Endothelial cell of umbilical vein (primary cell): ENCODE measurements at regions not wholly inside any gene's neighbourhood (a gene's known extent, or its start where the extent isn't known, plus 50 kb on each side); places are given as distances from the start of the nearest gene placed in this dataset.
"Not testable (repeated sequence)": the region's sequence is repeated elsewhere in the genome, so short reads cannot be mapped to it uniquely, and the experiment has no call there.

Source experiments
- BruUV-seq: library from RNA; stranded (reverse); fragments of 400-500 nt; replicated peaks from 2 replicates; lab custom pipeline; 2021; lab: Mats Ljungman, UMichigan
- CTCF ChIA-PET: fragments of 300-600, 350-600 bp; sonication (Branson Sonifier 250); formaldehyde crosslinking; loops from one replicate; lab custom pipeline; 2021; ENCODE audit warnings: antibody characterized with exemption, inconsistent platforms; lab: Charles Lee
- POLR2A ChIA-PET: fragments of 300-600, 350-600 bp; sonication (Branson Sonifier 250); formaldehyde crosslinking; loops from one replicate; lab custom pipeline; 2021; ENCODE audit warnings: antibody characterized with exemption, inconsistent platforms; lab: Charles Lee
- DNase-seq: peaks from one replicate; pipeline ENCODE4 v3.0.0-alpha.2; 2011; ENCODE audit warnings: low read depth, low spot score
- FAIRE-seq: peaks from 2 replicates; lab custom pipeline; 2011; peaks lifted over from hg19 to GRCh38; lab: Jason Lieb, UNC
- H2AFZ ChIP-seq: 2 replicates; pipeline ENCODE4 v1.6.0; 2012; ENCODE audit warnings: low read depth, low read length, control low read depth, inconsistent platforms
- H3K27ac ChIP-seq: 2 replicates; pipeline ENCODE4 v1.5.1; 2011; ENCODE audit warnings: low read depth, mild to moderate bottlenecking, control low read depth, low read length, moderate library complexity; ENCODE audit not compliant: insufficient read depth
- H3K27me3 ChIP-seq, 2 experiments: 2 replicates each; pipeline versions ENCODE4 v1.6.0 to v1.6.1; 2011; ENCODE audit warnings: low read length in 2 of 2, mixed read lengths in 1 of 2; ENCODE audit not compliant: control insufficient read depth in 2 of 2, insufficient read depth in 2 of 2
- H3K36me3 ChIP-seq, 2 experiments: 2 replicates in 1 of 2; 3 replicates in 1 of 2; pipeline ENCODE4 v1.5.1; 2011; ENCODE audit warnings: low read length in 2 of 2, mild to moderate bottlenecking in 1 of 2, moderate library complexity in 1 of 2; ENCODE audit not compliant: control insufficient read depth in 2 of 2, insufficient read depth in 2 of 2; ENCODE audit errors: extremely low read depth in 1 of 2
- H3K4me1 ChIP-seq: 3 replicates; pipeline ENCODE4 v1.5.1; 2011; ENCODE audit warnings: mild to moderate bottlenecking, low read length; ENCODE audit not compliant: control insufficient read depth, insufficient read depth; ENCODE audit errors: extremely low read depth
- H3K4me2 ChIP-seq: 2 replicates; pipeline ENCODE4 v1.6.1; 2011; ENCODE audit warnings: low read length, control low read depth, mixed read lengths; ENCODE audit not compliant: insufficient read depth
- H3K4me3 ChIP-seq, 3 experiments: fragments of 200-600 bp in 1 of 3; sonication (generic), shearing (Covaris generic) in 1 of 3; replicated peaks in 1 of 3; 2 replicates each; pipeline ENCODE4 v1.5.1; 2011 to 2016; ENCODE audit warnings: control low read depth in 3 of 3, low read length in 3 of 3, mild to moderate bottlenecking in 2 of 3, inconsistent platforms in 1 of 3, low read depth in 1 of 3, moderate library complexity in 1 of 3; ENCODE audit not compliant: insufficient read depth in 1 of 3
- H3K79me2 ChIP-seq: 2 replicates; pipeline ENCODE4 v1.6.0; 2012; ENCODE audit warnings: low read length, inconsistent platforms; ENCODE audit not compliant: control insufficient read depth, insufficient read depth
- H3K9ac ChIP-seq: replicated peaks from 2 replicates; pipeline ENCODE3; 2011; ENCODE audit warnings: low read length, control low read depth; ENCODE audit not compliant: insufficient read depth; ENCODE audit errors: extremely low read depth
- H3K9me1 ChIP-seq: replicated peaks from 3 replicates; pipeline ENCODE4 v1.6.0; 2011; ENCODE audit warnings: mild to moderate bottlenecking, low read length; ENCODE audit not compliant: control insufficient read depth, insufficient read depth; ENCODE audit errors: extremely low read depth
- H3K9me3 ChIP-seq: replicated peaks from 2 replicates; pipeline ENCODE4 v1.5.1; 2012; ENCODE audit warnings: low read length, inconsistent platforms; ENCODE audit not compliant: control insufficient read depth, insufficient read depth
- H4K20me1 ChIP-seq: replicated peaks from 2 replicates; pipeline ENCODE3; 2011; ENCODE audit warnings: mild to moderate bottlenecking, low read length; ENCODE audit not compliant: control insufficient read depth, insufficient read depth; ENCODE audit errors: extremely low read depth
- EZH2 ChIP-seq: IDR thresholded peaks from 2 replicates; pipeline ENCODE4 v1.6.1; 2012; ENCODE audit warnings: borderline replicate concordance, low read depth, mild to moderate bottlenecking, moderate library complexity, low read length, inconsistent platforms; ENCODE audit not compliant: severe bottlenecking
- FOS ChIP-seq: IDR thresholded peaks from 2 replicates; pipeline ENCODE4 v1.6.1; 2011; ENCODE audit warnings: mild to moderate bottlenecking, low read length, moderate library complexity, borderline replicate concordance; ENCODE audit not compliant: insufficient read depth
- GATA2 ChIP-seq: IDR thresholded peaks from 2 replicates; pipeline ENCODE4 v1.7.0; 2011; ENCODE audit warnings: low read depth, mild to moderate bottlenecking, moderate library complexity, mixed read lengths, low read length; ENCODE audit not compliant: insufficient read length, insufficient read depth
- JUN ChIP-seq: IDR thresholded peaks from 2 replicates; pipeline ENCODE4 v1.6.1; 2011; ENCODE audit warnings: borderline replicate concordance, low read depth; ENCODE audit not compliant: insufficient read length, insufficient read depth
- MYC ChIP-seq: IDR thresholded peaks from one replicate; pipeline ENCODE4 v1.6.1; 2011; ENCODE audit warnings: mild to moderate bottlenecking, low read depth, low read length
- POLR2A ChIP-seq: IDR thresholded peaks from 2 replicates; pipeline ENCODE4 v1.6.1; 2012; ENCODE audit warnings: low read depth, mild to moderate bottlenecking, control low read depth, low read length
- POLR2AphosphoS5 ChIP-seq: IDR thresholded peaks from 2 replicates; pipeline ENCODE4 v1.6.1; 2012; ENCODE audit warnings: low read depth, mild to moderate bottlenecking, control low read depth, low read length, moderate library complexity; ENCODE audit not compliant: insufficient read depth
- dilution Hi-C: fragments of 300-500 bp; cut with MboI; formaldehyde crosslinking; loops from one replicate; pipeline ENCODE4 v1.15.0; 2019; ENCODE audit warnings: low sequenced_read_pairs; ENCODE audit not compliant: extremely low pct_ligation_motif_present
- intact Hi-C: fragments of 100-400 bp; cut with micrococcal nuclease; formaldehyde crosslinking; loops from one replicate; pipeline ENCODE4 v1.10.0; 2022
- TF ChIP-seq, protein P1 (sequence below): IDR thresholded peaks from 2 replicates; pipeline ENCODE4 v1.6.1; 2011; ENCODE audit not compliant: insufficient read depth, insufficient read length
- TF ChIP-seq, protein P2 (sequence below), 2 donors: IDR thresholded peaks; 1 replicate in 1 of 2; 2 replicates in 1 of 2; pipeline ENCODE4 v1.5.1; 2011; ENCODE audit warnings: low read length in 2 of 2, mild to moderate bottlenecking in 2 of 2, moderate library complexity in 2 of 2, control low read depth in 1 of 2, inconsistent platforms in 1 of 2, low read depth in 1 of 2; ENCODE audit not compliant: insufficient read depth in 1 of 2; ENCODE audit errors: extremely low read depth in 1 of 2

GRCh38 chr10:26628395-26628794 is 69.1 kb upstream of the PDSS1 start:
- no peak for FAIRE-seq
- intact Hi-C loops = no loop called here

DNA sequence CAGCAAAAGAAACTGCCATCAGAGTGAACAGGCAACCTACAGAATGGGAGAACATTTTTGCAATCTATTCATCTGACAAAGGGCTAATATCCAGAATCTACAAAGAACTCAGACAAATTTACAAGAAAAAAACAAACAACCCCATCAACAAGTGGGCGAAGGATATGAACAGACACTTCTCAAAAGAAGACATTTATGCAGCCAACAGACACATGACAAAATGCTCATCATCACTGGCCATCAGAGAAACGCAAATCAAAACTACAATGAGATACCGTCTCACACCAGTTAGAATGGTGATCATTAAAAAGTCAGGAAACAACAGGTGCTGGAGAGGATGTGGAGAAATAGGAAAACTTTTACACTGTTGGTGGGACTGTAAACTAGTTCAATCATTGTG is 65.3 kb upstream of the PDSS1 start:
- H3K36me3 ChIP-seq, H3K4me1 ChIP-seq, DNase-seq, H3K27ac ChIP-seq, H3K4me3 ChIP-seq, H3K9me3 ChIP-seq, CTCF ChIA-PET, H3K9ac ChIP-seq, H3K9me1 ChIP-seq, BruUV-seq, intact Hi-C loops, dilution Hi-C loops, H3K27me3 ChIP-seq, H2AFZ ChIP-seq, H3K79me2 ChIP-seq, H4K20me1 ChIP-seq, H3K4me2 ChIP-seq, FAIRE-seq, POLR2A ChIA-PET: not testable (repeated sequence)

More at GRCh38 chr10:26628395-26628794, 69.1 kb upstream of the PDSS1 start:
- H3K79me2 ChIP-seq = no peaks in the 10 kb centered on the region
- H3K36me3 ChIP-seq = no peaks in the 10 kb centered on the region
- dilution Hi-C loops = no loop called here
- H4K20me1 ChIP-seq = no peaks in the 10 kb centered on the region
- TF ChIP-seq EZH2 = no peak
- TF ChIP-seq, protein P1, sequence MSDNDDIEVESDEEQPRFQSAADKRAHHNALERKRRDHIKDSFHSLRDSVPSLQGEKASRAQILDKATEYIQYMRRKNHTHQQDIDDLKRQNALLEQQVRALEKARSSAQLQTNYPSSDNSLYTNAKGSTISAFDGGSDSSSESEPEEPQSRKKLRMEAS = no peak
- TF ChIP-seq POLR2A = no peak
- no peak for TF ChIP-seq GATA2
- TF ChIP-seq FOS = no peak
- no peak for TF ChIP-seq JUN
- TF ChIP-seq POLR2AphosphoS5 = no peak
- TF ChIP-seq, protein P2, sequence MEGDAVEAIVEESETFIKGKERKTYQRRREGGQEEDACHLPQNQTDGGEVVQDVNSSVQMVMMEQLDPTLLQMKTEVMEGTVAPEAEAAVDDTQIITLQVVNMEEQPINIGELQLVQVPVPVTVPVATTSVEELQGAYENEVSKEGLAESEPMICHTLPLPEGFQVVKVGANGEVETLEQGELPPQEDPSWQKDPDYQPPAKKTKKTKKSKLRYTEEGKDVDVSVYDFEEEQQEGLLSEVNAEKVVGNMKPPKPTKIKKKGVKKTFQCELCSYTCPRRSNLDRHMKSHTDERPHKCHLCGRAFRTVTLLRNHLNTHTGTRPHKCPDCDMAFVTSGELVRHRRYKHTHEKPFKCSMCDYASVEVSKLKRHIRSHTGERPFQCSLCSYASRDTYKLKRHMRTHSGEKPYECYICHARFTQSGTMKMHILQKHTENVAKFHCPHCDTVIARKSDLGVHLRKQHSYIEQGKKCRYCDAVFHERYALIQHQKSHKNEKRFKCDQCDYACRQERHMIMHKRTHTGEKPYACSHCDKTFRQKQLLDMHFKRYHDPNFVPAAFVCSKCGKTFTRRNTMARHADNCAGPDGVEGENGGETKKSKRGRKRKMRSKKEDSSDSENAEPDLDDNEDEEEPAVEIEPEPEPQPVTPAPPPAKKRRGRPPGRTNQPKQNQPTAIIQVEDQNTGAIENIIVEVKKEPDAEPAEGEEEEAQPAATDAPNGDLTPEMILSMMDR (IDR thresholded peaks at IDR 0.05; ENCODE audit: extremely low read depth in 1 of 2, insufficient read depth in 1 of 2, low read depth in 1 of 2, low read length in 2 of 2) = no peak
- TF ChIP-seq MYC = no peak
- DNase-seq = no peak
- H3K4me2 ChIP-seq = no peak overlapping the region
- H3K4me3 ChIP-seq = no peak overlapping the region
- no peak overlapping the region for H3K27ac ChIP-seq
- no peak overlapping the region for H3K9ac ChIP-seq
- no peak overlapping the region for H2AFZ ChIP-seq
- H3K4me1 ChIP-seq = no peaks in the 10 kb centered on the region
- no peaks in the 10 kb centered on the region for H3K9me1 ChIP-seq
- ChIA-PET CTCF (no interaction called here), POLR2A (no interaction called here)
- H3K27me3 ChIP-seq = no peaks in the 10 kb centered on the region
- BruUV-seq = no TSS peak
- H3K9me3 ChIP-seq = no peaks in the 10 kb centered on the region

- H3K4me3 ChIP-seq, H3K27ac ChIP-seq, H4K20me1 ChIP-seq, dilution Hi-C loops, H3K36me3 ChIP-seq, H3K9ac ChIP-seq, H3K79me2 ChIP-seq, DNase-seq, FAIRE-seq, POLR2A ChIA-PET, CTCF ChIA-PET, H3K9me1 ChIP-seq, H3K9me3 ChIP-seq, BruUV-seq, H3K4me1 ChIP-seq, H3K4me2 ChIP-seq, H3K27me3 ChIP-seq, H2AFZ ChIP-seq, intact Hi-C loops: not testable (repeated sequence)
Observed at GRCh38 chr10:26634111-26634510, 63.4 kb upstream of the PDSS1 start.
